DND-41 (cell line): ENCODE measurements at regions not wholly inside any gene's neighbourhood (a gene's known extent, or its start where the extent isn't known, plus 50 kb on each side); places are given as distances from the start of the nearest gene placed in this dataset.
A peak's percentile ranks its signal among the peaks of the same experiment; 100 is the strongest.

Experiments
- ATAC-seq: fragments of 200-7000 bp; cut with Tn5 transposase; 3 replicates; pipeline ENCODE4 v1.9.1; 2021; ENCODE audit warnings: low read depth; ENCODE audit not compliant: insufficient read depth
- DNase-seq: peaks from one replicate; pipeline ENCODE4 v3.0.0-alpha.2; 2020
- H2AFZ ChIP-seq: 2 replicates; pipeline ENCODE4 v1.6.0; 2012; ENCODE audit warnings: low read depth, low read length
- H3K27ac ChIP-seq: 2 replicates; pipeline ENCODE4 v1.5.1; 2012; ENCODE audit warnings: low read length, inconsistent platforms
- H3K27me3 ChIP-seq: fragments of 200-600 bp; sonication (generic); 2 replicates; pipeline ENCODE4 v1.6.0; 2012; ENCODE audit warnings: low read length, mild to moderate bottlenecking, inconsistent platforms; ENCODE audit not compliant: insufficient read depth, poor library complexity
- H3K36me3 ChIP-seq: 2 replicates; pipeline ENCODE4 v1.5.1; 2012; ENCODE audit warnings: low read length, inconsistent platforms; ENCODE audit not compliant: insufficient read depth
- H3K4me1 ChIP-seq: 2 replicates; pipeline ENCODE4 v1.5.1; 2012; ENCODE audit warnings: mild to moderate bottlenecking, low read length; ENCODE audit not compliant: insufficient read depth
- H3K4me2 ChIP-seq: 2 replicates; pipeline ENCODE4 v1.6.0; 2012; ENCODE audit warnings: mild to moderate bottlenecking, moderate library complexity, low read length, inconsistent platforms; ENCODE audit not compliant: insufficient read depth
- H3K4me3 ChIP-seq, 2 experiments: fragments of 200-600 bp in 1 of 2; shearing (Covaris generic) in 1 of 2; 2 replicates each; pipeline ENCODE4 v1.5.1; 2012 to 2016; ENCODE audit warnings: inconsistent platforms in 2 of 2, low read length in 2 of 2, mild to moderate bottlenecking in 2 of 2, low read depth in 1 of 2, moderate library complexity in 1 of 2
- H3K79me2 ChIP-seq: 2 replicates; pipeline ENCODE4 v1.6.0; 2012; ENCODE audit warnings: low read length, inconsistent platforms; ENCODE audit not compliant: insufficient read depth
- H3K9ac ChIP-seq: 2 replicates; pipeline ENCODE4 v1.6.0; 2012; ENCODE audit warnings: low read depth, mild to moderate bottlenecking, inconsistent platforms, low read length, moderate library complexity
- H3K9me3 ChIP-seq: 2 replicates; pipeline ENCODE4 v1.5.1; 2012; ENCODE audit warnings: low read length, moderate library complexity, mild to moderate bottlenecking, inconsistent platforms; ENCODE audit not compliant: insufficient read depth, severe bottlenecking
- H4K20me1 ChIP-seq: 2 replicates; pipeline ENCODE4 v1.6.0; 2012; ENCODE audit warnings: low read length; ENCODE audit not compliant: insufficient read depth
- EZH2 ChIP-seq: IDR thresholded peaks from 3 replicates; pipeline ENCODE4 v1.6.1; 2012; ENCODE audit warnings: borderline replicate concordance, low read depth, mild to moderate bottlenecking, moderate library complexity, low read length, inconsistent platforms; ENCODE audit not compliant: severe bottlenecking
- TF ChIP-seq, protein P1 (sequence below): IDR thresholded peaks from 2 replicates; pipeline ENCODE4 v1.5.1; 2012; ENCODE audit warnings: borderline replicate concordance, low read length, moderate library complexity, mild to moderate bottlenecking; ENCODE audit not compliant: poor library complexity, severe bottlenecking; ENCODE audit errors: extremely low read depth

DNA sequence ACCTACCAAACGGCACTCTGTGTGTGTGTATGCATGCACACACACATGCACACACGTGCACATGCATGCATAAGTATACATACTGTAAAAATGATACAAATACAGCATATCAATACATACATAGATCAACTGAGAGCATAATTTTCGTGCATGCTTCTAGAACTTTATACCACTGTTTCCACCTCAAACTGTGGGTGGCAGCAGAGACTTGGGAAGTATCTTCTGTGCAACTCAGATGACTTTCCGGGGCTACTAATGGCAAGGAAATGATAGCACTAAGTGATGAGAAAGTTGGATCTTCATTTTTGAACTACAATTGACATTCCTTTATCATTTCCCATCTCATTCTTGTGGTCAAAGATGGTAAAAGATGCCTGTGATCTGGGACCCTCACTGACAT lies 570.7 kb downstream of the REEP3 start:
- H3K9me3 ChIP-seq, result no peaks in the 10 kb centered on the region
- no peak overlapping the region for H3K27ac ChIP-seq
- H3K79me2 ChIP-seq, result no peaks in the 10 kb centered on the region
- no peak overlapping the region for H3K4me3 ChIP-seq
- no peaks in the 10 kb centered on the region for H4K20me1 ChIP-seq
- no peak for ATAC-seq
- H3K9ac ChIP-seq, result no peak overlapping the region
- H3K4me2 ChIP-seq, result no peak overlapping the region
- H3K4me1 ChIP-seq, result no peaks in the 10 kb centered on the region
- TF ChIP-seq, protein P1, sequence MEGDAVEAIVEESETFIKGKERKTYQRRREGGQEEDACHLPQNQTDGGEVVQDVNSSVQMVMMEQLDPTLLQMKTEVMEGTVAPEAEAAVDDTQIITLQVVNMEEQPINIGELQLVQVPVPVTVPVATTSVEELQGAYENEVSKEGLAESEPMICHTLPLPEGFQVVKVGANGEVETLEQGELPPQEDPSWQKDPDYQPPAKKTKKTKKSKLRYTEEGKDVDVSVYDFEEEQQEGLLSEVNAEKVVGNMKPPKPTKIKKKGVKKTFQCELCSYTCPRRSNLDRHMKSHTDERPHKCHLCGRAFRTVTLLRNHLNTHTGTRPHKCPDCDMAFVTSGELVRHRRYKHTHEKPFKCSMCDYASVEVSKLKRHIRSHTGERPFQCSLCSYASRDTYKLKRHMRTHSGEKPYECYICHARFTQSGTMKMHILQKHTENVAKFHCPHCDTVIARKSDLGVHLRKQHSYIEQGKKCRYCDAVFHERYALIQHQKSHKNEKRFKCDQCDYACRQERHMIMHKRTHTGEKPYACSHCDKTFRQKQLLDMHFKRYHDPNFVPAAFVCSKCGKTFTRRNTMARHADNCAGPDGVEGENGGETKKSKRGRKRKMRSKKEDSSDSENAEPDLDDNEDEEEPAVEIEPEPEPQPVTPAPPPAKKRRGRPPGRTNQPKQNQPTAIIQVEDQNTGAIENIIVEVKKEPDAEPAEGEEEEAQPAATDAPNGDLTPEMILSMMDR, result peak; percentile 25
- TF ChIP-seq EZH2, result no peak
- no peak overlapping the region for H2AFZ ChIP-seq
- no peaks in the 10 kb centered on the region for H3K36me3 ChIP-seq
- H3K27me3 ChIP-seq, result no peaks in the 10 kb centered on the region
- DNase-seq, result no peak

- Histone ChIP-seq H3K9me3 (no peaks in the 10 kb centered on the region), H3K27ac (no peak overlapping the region), H3K4me3 (no peak overlapping the region), H3K9ac (no peak overlapping the region), H2AFZ (no peak overlapping the region), H3K79me2 (no peaks in the 10 kb centered on the region), H4K20me1 (no peaks in the 10 kb centered on the region), H3K27me3 (no peaks in the 10 kb centered on the region), H3K36me3 (no peaks in the 10 kb centered on the region), H3K4me2 (no peak overlapping the region), H3K4me1 (no peaks in the 10 kb centered on the region)
- DNase-seq, result no peak
- ATAC-seq, result no peak
- no peak for TF ChIP-seq EZH2
These were observed 572.1 kb downstream of the REEP3 start for GRCh38 chr10:64093304-64093703.

DNA sequence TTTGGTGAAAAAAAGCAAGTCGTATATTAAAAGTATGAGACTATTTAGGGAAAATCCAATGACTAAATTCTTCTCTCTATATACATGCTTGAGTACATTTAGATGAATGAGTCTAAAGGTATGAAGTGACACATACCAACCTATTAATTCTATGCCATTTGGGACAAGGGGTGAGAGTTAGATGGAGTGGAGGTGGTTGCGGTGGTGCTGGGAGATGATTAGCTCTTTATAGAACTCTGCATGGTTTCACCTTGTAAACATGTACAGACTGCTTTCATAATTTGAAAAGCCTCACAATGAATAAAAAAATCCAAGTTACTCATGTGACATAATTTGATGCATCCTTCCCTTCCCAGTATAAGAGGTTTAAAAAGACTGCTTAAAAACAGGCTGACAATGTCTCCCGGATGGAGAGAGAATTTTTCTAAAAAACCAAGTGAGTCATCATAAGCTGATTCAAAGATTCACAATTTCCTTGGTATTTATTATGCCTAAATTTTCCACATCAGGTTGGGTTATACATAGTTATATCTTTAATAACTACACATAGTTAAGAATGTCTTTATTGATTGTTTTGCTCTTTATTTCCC lies 572.8 kb downstream of the REEP3 start:
- H3K9me3 ChIP-seq, result no peaks in the 10 kb centered on the region
- H3K9ac ChIP-seq, result no peak overlapping the region
- H3K4me3 ChIP-seq, result no peak overlapping the region
- no peak for ATAC-seq
- TF ChIP-seq EZH2, result no peak
- TF ChIP-seq, protein P1, result no peak
- no peaks in the 10 kb centered on the region for H4K20me1 ChIP-seq
- no peaks in the 10 kb centered on the region for H3K79me2 ChIP-seq
- no peaks in the 10 kb centered on the region for H3K4me1 ChIP-seq
- no peak overlapping the region for H3K27ac ChIP-seq
- H2AFZ ChIP-seq, result no peak overlapping the region
- DNase-seq, result no peak
- no peaks in the 10 kb centered on the region for H3K36me3 ChIP-seq
- H3K4me2 ChIP-seq, result no peak overlapping the region
- no peaks in the 10 kb centered on the region for H3K27me3 ChIP-seq

- no peaks in the 10 kb centered on the region for H3K79me2 ChIP-seq
- H3K4me2 ChIP-seq, result no peak overlapping the region
- no peak overlapping the region for H3K4me3 ChIP-seq
- H3K4me1 ChIP-seq, result no peaks in the 10 kb centered on the region
- TF ChIP-seq, protein P1, result no peak
- TF ChIP-seq EZH2, result no peak
- ATAC-seq, result no peak
- H4K20me1 ChIP-seq, result no peaks in the 10 kb centered on the region
- no peak overlapping the region for H2AFZ ChIP-seq
- no peak overlapping the region for H3K9ac ChIP-seq
- no peak for DNase-seq
- no peaks in the 10 kb centered on the region for H3K36me3 ChIP-seq
- no peaks in the 10 kb centered on the region for H3K9me3 ChIP-seq
- H3K27ac ChIP-seq, result no peak overlapping the region
- H3K27me3 ChIP-seq, result no peaks in the 10 kb centered on the region
These were observed 575.7 kb downstream of the REEP3 start for GRCh38 chr10:64096941-64097340.
